Hindlimb muscle (tissue), 1 donor: ENCODE measurements at regions not wholly inside any gene's neighbourhood (a gene's known extent, or its start where the extent isn't known, plus 50 kb on each side); places are given as distances from the start of the nearest gene placed in this dataset.
"Not testable (repeated sequence)": the region's sequence is repeated elsewhere in the genome, so short reads cannot be mapped to it uniquely, and the experiment has no call there.

Experiments used
- DNase-seq: peaks from one replicate; pipeline ENCODE4 v3.0.0-alpha.2; 2013

- no peak for DNase-seq
Observed at GRCh38 chr4:15163284-15163645, 161.0 kb downstream of the CPEB2 start.

- no peak for DNase-seq
Observed at GRCh38 chr4:15164571-15164970, 162.3 kb downstream of the CPEB2 start.

DNA sequence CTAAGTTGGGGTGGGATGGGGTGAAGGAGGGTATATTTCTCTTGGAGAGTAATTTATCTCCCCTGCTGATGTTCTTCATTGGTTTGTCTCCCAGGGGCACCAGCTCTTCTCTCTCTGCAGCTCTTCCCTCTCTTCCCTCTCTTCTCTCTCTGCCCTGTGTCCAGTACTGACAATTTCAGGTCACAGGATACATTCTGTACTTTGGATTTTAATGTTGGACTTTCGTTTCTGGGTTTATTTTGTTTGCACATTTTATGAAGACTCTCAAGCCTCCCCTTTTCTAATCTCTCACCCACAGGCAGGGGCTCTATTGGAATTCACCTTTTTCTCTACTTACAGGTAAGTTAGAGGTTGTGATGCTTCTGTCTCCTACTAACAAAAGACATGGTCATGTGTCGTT, 165.5 kb downstream of the CPEB2 start:
- DNase-seq: no peak

DNA sequence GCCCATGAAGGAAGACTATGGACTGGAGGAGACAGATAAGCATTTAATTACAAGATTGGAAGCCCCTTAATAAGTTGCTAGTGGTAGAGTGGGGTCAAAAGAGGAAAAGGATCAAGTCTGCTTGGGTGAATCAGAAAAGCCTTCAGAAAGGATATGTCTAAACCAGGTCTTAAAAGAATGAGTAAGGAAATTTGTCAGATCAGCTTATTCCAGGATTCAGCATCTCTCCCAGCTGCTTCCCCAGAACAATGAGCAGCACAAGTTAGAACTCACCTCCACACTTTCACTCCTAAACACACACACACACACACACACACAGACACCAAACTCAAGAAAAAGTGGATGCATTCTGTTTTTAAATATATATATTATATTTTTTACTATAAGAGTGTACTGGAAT, 166.5 kb downstream of the CPEB2 start:
- DNase-seq: no peak

GRCh38 chr4:15171725-15172124, 169.4 kb downstream of the CPEB2 start:
- no peak for DNase-seq

- DNase-seq: no peak
Observed at GRCh38 chr4:15173251-15173650, 171.0 kb downstream of the CPEB2 start.

GRCh38 chr4:15174168-15174567, 171.9 kb downstream of the CPEB2 start:
- DNase-seq: not testable (repeated sequence)

- not testable (repeated sequence) for DNase-seq
Observed at GRCh38 chr4:15179842-15180241, 177.6 kb downstream of the CPEB2 start.

- no peak for DNase-seq
Observed at GRCh38 chr4:15182600-15183220, 180.4 kb downstream of the CPEB2 start.

DNA sequence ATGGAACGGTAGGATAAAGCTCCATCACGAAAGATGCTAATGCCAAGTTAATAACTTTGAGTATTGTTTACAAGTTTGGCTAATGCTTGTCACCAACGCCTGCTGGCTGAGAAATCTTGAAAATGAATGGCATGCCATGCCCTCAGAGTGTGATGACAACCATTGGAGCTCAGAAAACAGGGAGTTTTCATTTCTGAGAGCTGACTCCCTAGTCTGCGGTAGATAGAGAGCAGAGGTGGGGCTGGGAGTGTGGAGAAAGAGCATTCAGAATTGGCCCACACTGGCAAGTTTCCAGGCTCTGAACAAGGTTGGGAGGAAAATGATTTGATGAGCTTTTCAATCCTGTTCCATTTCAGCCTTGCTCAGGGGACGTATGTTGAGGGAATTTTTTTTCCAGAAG, 183.9 kb downstream of the CPEB2 start:
- no peak for DNase-seq

GRCh38 chr4:15186806-15187205, 184.5 kb downstream of the CPEB2 start:
- DNase-seq: no peak

DNA sequence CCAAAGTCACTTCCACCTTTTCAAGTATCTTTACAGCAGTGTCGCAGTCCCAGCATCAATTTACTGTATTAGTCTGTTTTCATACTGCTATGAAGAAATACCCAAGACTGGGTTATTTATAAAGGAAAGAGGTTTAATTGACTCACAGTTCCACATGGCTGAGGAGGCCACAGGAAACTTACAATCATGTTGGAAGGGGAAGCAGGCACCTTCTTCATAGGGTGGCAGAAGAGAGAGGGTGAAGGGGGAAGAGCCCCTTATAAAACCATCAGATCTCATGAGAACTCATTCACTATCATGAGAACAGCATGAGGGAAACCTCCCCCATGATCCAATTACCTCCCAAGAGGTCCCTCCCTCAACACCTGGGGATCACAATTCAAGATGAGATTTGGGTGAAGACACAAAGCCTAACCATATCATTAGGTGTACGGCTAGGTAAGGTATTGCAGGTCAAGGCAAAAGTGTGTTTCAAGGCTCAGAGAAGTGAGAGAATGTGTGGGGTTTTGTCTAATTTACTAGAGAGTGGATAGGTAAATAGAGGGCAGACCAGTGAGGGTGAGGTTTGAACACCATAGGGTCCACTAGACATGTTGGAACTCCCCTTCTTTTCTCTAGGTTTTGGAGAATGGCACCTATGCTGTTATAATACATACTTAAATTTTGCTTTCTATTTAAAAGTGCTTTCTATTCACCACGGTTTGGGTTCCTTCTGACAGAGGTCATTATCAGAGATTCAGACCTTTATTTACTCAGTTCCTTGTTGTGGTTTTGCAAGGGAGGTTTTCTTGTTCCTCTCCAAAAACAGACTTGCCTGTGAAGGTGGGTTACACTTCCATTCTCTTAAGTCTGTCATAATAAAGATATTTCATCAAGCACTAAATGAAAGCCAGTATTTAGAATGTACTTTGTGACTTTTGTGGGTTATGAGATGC, 186.6 kb downstream of the CPEB2 start:
- DNase-seq: no peak

DNA sequence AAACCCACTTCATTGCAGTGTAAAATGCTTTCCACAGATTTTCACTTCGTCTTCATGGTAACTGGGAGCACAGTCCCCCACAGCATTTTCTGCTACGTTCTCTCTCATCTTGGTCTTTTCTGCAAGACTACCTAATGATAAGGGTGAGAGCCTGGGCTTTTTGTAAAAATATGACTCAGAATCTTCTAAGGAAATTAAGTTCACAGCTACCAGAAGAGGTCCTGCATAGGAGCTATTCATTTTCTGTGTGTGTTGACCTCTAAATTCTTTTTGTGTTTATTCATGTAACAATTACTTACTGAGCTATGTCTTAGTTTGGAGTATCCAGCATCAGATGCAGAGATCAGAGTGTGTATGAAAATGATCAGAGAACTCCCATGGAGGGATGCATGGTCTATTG, 192.2 kb downstream of the CPEB2 start:
- DNase-seq: no peak

GRCh38 chr4:15197005-15197404, 194.7 kb downstream of the CPEB2 start:
- no peak for DNase-seq

- no peak for DNase-seq
Observed at GRCh38 chr4:15198070-15198727, 195.9 kb downstream of the CPEB2 start.

- no peak for DNase-seq
Observed at GRCh38 chr4:15201782-15202181, 199.5 kb downstream of the CPEB2 start.

GRCh38 chr4:15202481-15202880, 200.2 kb downstream of the CPEB2 start:
- no peak for DNase-seq

GRCh38 chr4:15206526-15206925, 204.2 kb downstream of the CPEB2 start:
- not testable (repeated sequence) for DNase-seq

GRCh38 chr4:15213302-15213970, 211.2 kb downstream of the CPEB2 start:
- no peak for DNase-seq

DNA sequence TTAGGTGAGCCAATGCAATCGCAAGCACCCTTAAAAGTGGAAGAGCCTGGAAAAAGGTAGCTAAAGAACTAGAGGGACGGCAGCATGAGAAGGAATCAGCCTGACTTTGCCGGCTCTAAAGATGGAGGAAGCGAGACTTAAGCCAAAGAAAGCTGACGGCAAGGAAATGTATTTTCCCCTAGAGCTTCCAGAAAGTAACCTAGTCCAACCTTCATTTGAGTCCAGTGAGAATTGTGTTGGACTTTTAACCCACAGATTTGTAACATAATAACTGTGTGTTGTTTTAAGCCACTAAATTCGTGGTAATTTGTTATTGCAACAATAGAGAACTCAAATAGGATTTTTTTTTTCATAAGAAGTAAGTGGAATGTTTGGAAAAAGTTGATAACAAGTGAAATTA, 212.7 kb upstream of the C1QTNF7 start:
- no peak for DNase-seq

DNA sequence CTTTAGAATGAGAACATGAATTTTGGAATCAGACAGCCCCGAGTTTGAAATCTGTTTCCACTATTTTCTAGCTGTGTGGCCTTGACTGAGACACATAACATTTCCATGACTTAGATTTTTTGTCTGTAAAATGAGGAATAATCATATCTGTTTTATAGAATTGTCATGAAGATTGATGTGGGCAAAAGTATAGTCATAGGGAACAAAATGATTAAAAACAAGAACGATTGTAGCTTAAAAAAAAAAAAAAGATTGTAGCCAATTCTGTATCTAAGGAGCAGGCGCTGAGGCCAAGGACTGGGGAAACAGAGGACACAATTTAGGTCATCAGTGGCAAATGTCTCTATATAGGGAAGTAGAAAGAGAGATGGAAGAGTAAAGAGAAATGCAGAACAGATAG, 201.6 kb upstream of the C1QTNF7 start:
- no peak for DNase-seq

- DNase-seq: peak; percentile 91
Observed at GRCh38 chr4:15231265-15232091, 196.4 kb upstream of the C1QTNF7 start.
